Occipital lobe (tissue), 1 donor: ENCODE measurements at regions not wholly inside any gene's neighbourhood (a gene's known extent, or its start where the extent isn't known, plus 50 kb on each side); places are given as distances from the start of the nearest gene placed in this dataset.
A peak's percentile ranks its signal among the peaks of the same experiment; 100 is the strongest.

Source experiments
- DNase-seq: peaks from one replicate; lab custom pipeline; 2025; lab: John Stamatoyannopoulos, UW

- no peak for DNase-seq
These were observed 91.7 kb upstream of the MAP3K4 start for GRCh38 chr6:160899671-160900430.

- no peak for DNase-seq
These were observed 79.6 kb upstream of the MAP3K4 start for GRCh38 chr6:160911949-160912348.

GRCh38 chr6:160912411-160912810, 79.2 kb upstream of the MAP3K4 start:
- no peak for DNase-seq

GRCh38 chr6:160917572-160917971, 74.0 kb upstream of the MAP3K4 start:
- no peak for DNase-seq

- no peak for DNase-seq
These were observed 71.7 kb upstream of the MAP3K4 start for GRCh38 chr6:160919723-160920440.

GRCh38 chr6:160921095-160921494, 70.5 kb upstream of the MAP3K4 start:
- DNase-seq, result no peak

GRCh38 chr6:160926281-160927276, 65.0 kb upstream of the MAP3K4 start:
- no peak for DNase-seq

- no peak for DNase-seq
These were observed 64.2 kb upstream of the MAP3K4 start for GRCh38 chr6:160927416-160927815.

- DNase-seq, result no peak
These were observed 62.2 kb upstream of the MAP3K4 start for GRCh38 chr6:160929361-160929760.

GRCh38 chr6:160929831-160930230, 61.7 kb upstream of the MAP3K4 start:
- no peak for DNase-seq

GRCh38 chr6:160930547-160931377, 60.8 kb upstream of the MAP3K4 start:
- peak; percentile 71 for DNase-seq

- no peak for DNase-seq
These were observed 59.9 kb upstream of the MAP3K4 start for GRCh38 chr6:160931378-160932310.

GRCh38 chr6:160933256-160933655, 58.3 kb upstream of the MAP3K4 start:
- DNase-seq, result no peak

- no peak for DNase-seq
These were observed 57.4 kb upstream of the MAP3K4 start for GRCh38 chr6:160934157-160934556.

GRCh38 chr6:160940197-160940596, 51.4 kb upstream of the MAP3K4 start:
- no peak for DNase-seq
